HG03139 (cell line): ENCODE measurements at regions not wholly inside any gene's neighbourhood (a gene's known extent, or its start where the extent isn't known, plus 50 kb on each side); places are given as distances from the start of the nearest gene placed in this dataset.

Experiments used
- ATAC-seq: cut with Tn5 transposase; IDR thresholded peaks from one replicate; pipeline ENCODE4 v1.9.1; 2021; ENCODE audit not compliant: unreplicated experiment

GRCh38 chrY:13149148-13149547, 244.5 kb downstream of the DDX3Y start:
- ATAC-seq: no peak

- no peak for ATAC-seq
Observed at GRCh38 chrY:13167698-13168097, 263.0 kb downstream of the DDX3Y start.

GRCh38 chrY:13168257-13168656, 263.6 kb downstream of the DDX3Y start:
- ATAC-seq: no peak
